ENCODE measurements at regions not wholly inside any gene's neighbourhood (a gene's known extent, or its start where the extent isn't known, plus 50 kb on each side); places are given as distances from the start of the nearest gene placed in this dataset.

DNA sequence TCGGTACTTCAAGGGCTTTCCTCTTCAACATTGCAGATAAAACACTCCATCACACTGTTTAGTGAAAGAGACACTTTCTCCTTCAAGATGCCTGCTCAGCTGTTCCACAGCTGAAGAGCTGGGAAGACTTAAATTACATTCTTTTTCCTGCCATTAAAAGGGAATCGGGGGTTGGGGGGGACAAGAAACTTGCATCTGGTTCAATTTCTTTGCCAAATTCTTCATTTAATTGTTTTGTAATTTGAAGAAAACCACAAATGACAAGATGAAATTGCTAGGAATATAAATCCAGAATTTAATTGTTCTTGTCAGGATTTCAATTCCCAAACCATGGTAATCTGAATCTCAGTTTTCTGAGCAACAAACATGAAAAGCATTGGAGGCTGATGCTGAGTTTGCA, 478.3 kb downstream of the EBF1 start:
- TF ChIP-seq, protein P1, sequence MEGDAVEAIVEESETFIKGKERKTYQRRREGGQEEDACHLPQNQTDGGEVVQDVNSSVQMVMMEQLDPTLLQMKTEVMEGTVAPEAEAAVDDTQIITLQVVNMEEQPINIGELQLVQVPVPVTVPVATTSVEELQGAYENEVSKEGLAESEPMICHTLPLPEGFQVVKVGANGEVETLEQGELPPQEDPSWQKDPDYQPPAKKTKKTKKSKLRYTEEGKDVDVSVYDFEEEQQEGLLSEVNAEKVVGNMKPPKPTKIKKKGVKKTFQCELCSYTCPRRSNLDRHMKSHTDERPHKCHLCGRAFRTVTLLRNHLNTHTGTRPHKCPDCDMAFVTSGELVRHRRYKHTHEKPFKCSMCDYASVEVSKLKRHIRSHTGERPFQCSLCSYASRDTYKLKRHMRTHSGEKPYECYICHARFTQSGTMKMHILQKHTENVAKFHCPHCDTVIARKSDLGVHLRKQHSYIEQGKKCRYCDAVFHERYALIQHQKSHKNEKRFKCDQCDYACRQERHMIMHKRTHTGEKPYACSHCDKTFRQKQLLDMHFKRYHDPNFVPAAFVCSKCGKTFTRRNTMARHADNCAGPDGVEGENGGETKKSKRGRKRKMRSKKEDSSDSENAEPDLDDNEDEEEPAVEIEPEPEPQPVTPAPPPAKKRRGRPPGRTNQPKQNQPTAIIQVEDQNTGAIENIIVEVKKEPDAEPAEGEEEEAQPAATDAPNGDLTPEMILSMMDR (IDR thresholded peaks at IDR 0.05) = no peak
- no peak for TF ChIP-seq POLR2A (IDR thresholded peaks at IDR 0.05)
